ENCODE measurements at regions not wholly inside any gene's neighbourhood (a gene's known extent, or its start where the extent isn't known, plus 50 kb on each side); places are given as distances from the start of the nearest gene placed in this dataset.

- TF ChIP-seq CTCF (conservative IDR thresholded peaks at IDR 0.05 in 1 of 2, IDR thresholded peaks at IDR 0.05 in 1 of 2; ENCODE audit: extremely low read depth in 1 of 2, insufficient read depth in 1 of 2, low read depth in 1 of 2, low read length in 2 of 2) (no peak), EZH2 (IDR thresholded peaks at IDR 0.05; ENCODE audit: borderline replicate concordance, low read length) (no peak)
Measured at GRCh38 chr1:184214128-184214527, 162.6 kb downstream of the TSEN15 start.
